ENCODE measurements at regions not wholly inside any gene's neighbourhood (a gene's known extent, or its start where the extent isn't known, plus 50 kb on each side); places are given as distances from the start of the nearest gene placed in this dataset.

- H4K8ac ChIP-seq (replicated peaks; ENCODE audit: insufficient read length, low read depth, low read length), result no peak overlapping the region
- H3K9me3 Mint-ChIP-seq, result peaks cover 0 to 2% of the 10 kb centered on the region in 2 experiments; a peak in 1 of 5 replicates
- no peak overlapping the region for H3K27ac ChIP-seq (ENCODE audit: insufficient read length, low read depth, low read length)
- H3K27me3 Mint-ChIP-seq (ENCODE audit: low read depth), result no peaks in the 10 kb centered on the region
- H4K20me1 ChIP-seq (ENCODE audit: control insufficient read depth, insufficient read depth, insufficient read length), result no peaks in the 10 kb centered on the region
- H3K23me2 ChIP-seq (ENCODE audit: insufficient read length, low read depth, low read length, poor library complexity, severe bottlenecking), result no peaks in the 10 kb centered on the region
- H3K79me2 ChIP-seq (ENCODE audit: insufficient read depth, low read length), result no peaks in the 10 kb centered on the region
- no peak overlapping the region for H2BK15ac ChIP-seq (ENCODE audit: low read depth, low read length)
- no peak overlapping the region for H3K56ac ChIP-seq (ENCODE audit: insufficient read length, low read depth, low read length)
- DNase-seq, result no peak
- no peak overlapping the region for H2AK5ac ChIP-seq (ENCODE audit: insufficient read length, low read length)
- no peak overlapping the region for H3K4me2 ChIP-seq (ENCODE audit: insufficient read depth, insufficient read length, low read length)
- no peaks in the 10 kb centered on the region for H3K4me1 Mint-ChIP-seq
- TF ChIP-seq CTCF (conservative IDR thresholded peaks at IDR 0.05), result no peak
- no peaks in the 10 kb centered on the region for H3K79me1 ChIP-seq (ENCODE audit: insufficient read depth, low read depth, low read length, poor library complexity, severe bottlenecking)
- WGBS (ENCODE audit: extremely low coverage, insufficient read length, low lambda C conversion rate), result no CpG with 5 or more reads among the region's 2 CpGs
- no peak overlapping the region for H2BK5ac ChIP-seq (ENCODE audit: insufficient read length, low read length)
- no peak overlapping the region for H2AFZ ChIP-seq (ENCODE audit: low read length)
- no peak overlapping the region for H2BK120ac ChIP-seq (ENCODE audit: low read depth, low read length, poor library complexity, severe bottlenecking)
- no peak overlapping the region for H2BK12ac ChIP-seq (ENCODE audit: insufficient read length, low read depth, low read length)
- H3K23ac ChIP-seq (ENCODE audit: insufficient read length, low read depth, low read length), result no peak overlapping the region
- H3K4me3 Mint-ChIP-seq, result no peak overlapping the region
- H3K14ac ChIP-seq (ENCODE audit: insufficient read depth, low read length), result no peak overlapping the region
- no peaks in the 10 kb centered on the region for H3K9me3 ChIP-seq (ENCODE audit: control insufficient read depth, low read depth, low read length)
- H3K4ac ChIP-seq (ENCODE audit: low read depth, low read length), result no peak overlapping the region
- H4K5ac ChIP-seq (ENCODE audit: insufficient read length, low read depth, low read length), result no peak overlapping the region
- H3K27me3 ChIP-seq (ENCODE audit: insufficient read depth, low read length), result no peaks in the 10 kb centered on the region
- no peaks in the 10 kb centered on the region for H3K36me3 Mint-ChIP-seq (ENCODE audit: insufficient read depth in 1 of 3, low read depth in 3 of 3)
- H3T11ph ChIP-seq (ENCODE audit: low read length), result no peak overlapping the region
- no peaks in the 10 kb centered on the region for H3K4me1 ChIP-seq (ENCODE audit: insufficient read depth, low read length)
- no peak overlapping the region for H4K91ac ChIP-seq (ENCODE audit: insufficient read length, low read depth, low read length)
- no peak overlapping the region for H3K9ac ChIP-seq (ENCODE audit: extremely low read depth, insufficient read length, low read length)
- no peak overlapping the region for H2BK20ac ChIP-seq (ENCODE audit: low read depth, low read length, poor library complexity, severe bottlenecking)
- H3K27ac Mint-ChIP-seq, result no peak overlapping the region
- no peak overlapping the region for H3K18ac ChIP-seq (ENCODE audit: insufficient read length, low read depth, low read length)
Observed at GRCh38 chr5:19189176-19189575, 798.8 kb downstream of the CDH18 start.

Measured in H9 (cell line).